ENCODE measurements at regions not wholly inside any gene's neighbourhood (a gene's known extent, or its start where the extent isn't known, plus 50 kb on each side); places are given as distances from the start of the nearest gene placed in this dataset.

DNA sequence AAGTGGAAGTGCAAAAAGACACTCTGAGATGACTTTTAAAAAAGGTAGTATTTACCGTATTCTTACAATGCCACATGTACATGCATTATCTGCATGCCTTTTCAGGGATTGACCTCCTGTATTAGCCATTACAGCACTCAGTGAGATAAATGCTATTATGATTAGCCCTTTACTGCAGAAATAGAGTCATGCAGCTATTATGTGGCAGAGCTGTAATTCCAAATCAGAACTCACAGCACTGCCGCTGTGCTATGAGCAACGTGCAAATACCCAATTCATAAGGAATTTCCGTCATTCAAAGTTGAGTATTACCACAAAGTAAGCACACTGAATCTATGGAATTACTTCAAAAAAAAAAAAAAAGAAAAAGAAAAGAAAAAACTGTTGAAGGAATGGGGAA lies 92.1 kb upstream of the SMAD1 start:
- no peaks in the 10 kb centered on the region for H3K36me3 ChIP-seq
- WGBS, 5 donors: 48 to 75% (median 62%) methylated on average over 4 of the region's 4 CpGs

DNA sequence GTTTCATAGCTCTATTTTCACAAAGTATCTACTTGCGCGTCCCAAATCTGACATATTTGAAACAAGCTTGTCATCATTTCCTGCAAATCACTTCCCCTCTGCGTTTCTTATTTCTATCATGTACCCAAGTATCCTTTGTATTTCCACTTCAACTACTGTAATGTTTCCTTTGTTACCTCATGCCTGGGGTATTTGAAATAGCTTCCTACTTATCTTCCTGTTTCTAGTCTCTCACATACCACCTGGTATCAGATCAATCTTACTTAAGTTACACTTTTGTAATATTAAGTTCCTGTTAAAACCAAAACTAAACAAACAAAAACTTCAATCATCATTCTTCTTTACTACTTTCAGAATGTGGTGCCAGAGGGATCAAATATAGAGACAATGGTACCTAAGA lies 93.6 kb upstream of the SMAD1 start:
- Histone ChIP-seq H3K27ac (no peak overlapping the region), H3K4me3 (no peak overlapping the region), H3K27me3 (no peaks in the 10 kb centered on the region), H3K4me1 (no peaks in the 10 kb centered on the region), H3K9me3 (no peaks in the 10 kb centered on the region), H3K36me3 (no peaks in the 10 kb centered on the region)
- DNase-seq: no peak
- no peak for TF ChIP-seq EP300 (IDR thresholded peaks at IDR 0.05)
- no peak for TF ChIP-seq POLR2AphosphoS5 (IDR thresholded peaks at IDR 0.05)
- TF ChIP-seq, protein P1, sequence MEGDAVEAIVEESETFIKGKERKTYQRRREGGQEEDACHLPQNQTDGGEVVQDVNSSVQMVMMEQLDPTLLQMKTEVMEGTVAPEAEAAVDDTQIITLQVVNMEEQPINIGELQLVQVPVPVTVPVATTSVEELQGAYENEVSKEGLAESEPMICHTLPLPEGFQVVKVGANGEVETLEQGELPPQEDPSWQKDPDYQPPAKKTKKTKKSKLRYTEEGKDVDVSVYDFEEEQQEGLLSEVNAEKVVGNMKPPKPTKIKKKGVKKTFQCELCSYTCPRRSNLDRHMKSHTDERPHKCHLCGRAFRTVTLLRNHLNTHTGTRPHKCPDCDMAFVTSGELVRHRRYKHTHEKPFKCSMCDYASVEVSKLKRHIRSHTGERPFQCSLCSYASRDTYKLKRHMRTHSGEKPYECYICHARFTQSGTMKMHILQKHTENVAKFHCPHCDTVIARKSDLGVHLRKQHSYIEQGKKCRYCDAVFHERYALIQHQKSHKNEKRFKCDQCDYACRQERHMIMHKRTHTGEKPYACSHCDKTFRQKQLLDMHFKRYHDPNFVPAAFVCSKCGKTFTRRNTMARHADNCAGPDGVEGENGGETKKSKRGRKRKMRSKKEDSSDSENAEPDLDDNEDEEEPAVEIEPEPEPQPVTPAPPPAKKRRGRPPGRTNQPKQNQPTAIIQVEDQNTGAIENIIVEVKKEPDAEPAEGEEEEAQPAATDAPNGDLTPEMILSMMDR (IDR thresholded peaks at IDR 0.05): no peak
- TF ChIP-seq POLR2A (IDR thresholded peaks at IDR 0.05): no peak
- intact Hi-C loops (cut with DNase I; ENCODE audit: low total_unique reads): no loop called here
- WGBS, 5 donors: 31 to 78% (median 55%) methylated on average over 3 of the region's 3 CpGs

More for the DNA sequence above, 92.1 kb upstream of the SMAD1 start:
- DNase-seq: no peak
- no peaks in the 10 kb centered on the region for H3K27me3 ChIP-seq
- H3K27ac ChIP-seq: no peak overlapping the region
- no peak overlapping the region for H3K4me3 ChIP-seq
- TF ChIP-seq POLR2AphosphoS5 (IDR thresholded peaks at IDR 0.05) (no peak), POLR2A (IDR thresholded peaks at IDR 0.05) (no peak)
- TF ChIP-seq, protein P1 (IDR thresholded peaks at IDR 0.05): no peak
- intact Hi-C loops (cut with DNase I; ENCODE audit: low total_unique reads): no loop called here
- H3K9me3 ChIP-seq: no peaks in the 10 kb centered on the region
- H3K4me1 ChIP-seq: no peaks in the 10 kb centered on the region

DNA sequence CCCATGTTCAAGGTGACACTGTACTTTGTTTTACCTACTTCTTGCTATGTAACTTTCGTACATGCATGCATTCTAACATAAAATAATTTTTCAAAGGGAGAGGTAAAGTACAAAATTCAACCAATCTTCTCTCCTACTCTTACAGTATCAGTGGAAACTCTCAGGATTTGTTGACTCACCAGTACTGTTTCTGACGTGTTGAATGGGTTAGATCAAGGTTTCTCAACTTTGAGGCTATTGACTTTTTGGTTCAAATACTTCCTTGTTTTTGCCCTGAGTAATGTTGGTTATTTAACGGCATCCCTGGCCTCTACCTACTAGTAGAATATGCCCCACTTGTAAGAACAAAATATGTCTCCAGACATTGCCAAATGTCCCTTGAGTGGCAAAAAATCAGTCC lies 94.6 kb upstream of the SMAD1 start:
- TF ChIP-seq, protein P1 (IDR thresholded peaks at IDR 0.05): no peak
- no peak for TF ChIP-seq POLR2AphosphoS5 (IDR thresholded peaks at IDR 0.05)
- TF ChIP-seq POLR2A (IDR thresholded peaks at IDR 0.05): no peak
- WGBS, 5 donors: 60 to 71% (median 65%) methylated on average over 3 of the region's 3 CpGs

DNA sequence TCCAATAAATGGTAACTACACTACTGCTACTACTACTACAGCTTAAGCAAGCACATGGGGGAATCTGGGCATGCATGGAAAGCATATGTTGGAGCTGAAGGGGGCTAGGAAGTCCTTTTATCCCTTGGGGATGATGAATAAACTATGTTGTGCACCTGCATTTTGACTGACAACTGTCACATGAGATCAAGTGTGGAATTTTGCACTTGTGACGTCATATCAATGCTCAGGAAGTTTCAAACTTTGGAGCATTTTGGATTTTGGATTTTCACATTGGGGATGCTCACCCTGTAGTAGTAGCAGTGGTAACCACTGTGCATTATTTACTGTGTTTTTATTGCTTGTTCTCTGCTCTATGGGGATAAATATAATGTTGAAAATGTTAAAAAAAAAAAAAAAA lies 100.5 kb upstream of the SMAD1 start:
- Histone ChIP-seq H3K36me3 (no peaks in the 10 kb centered on the region), H3K27ac (no peak overlapping the region), H3K27me3 (no peaks in the 10 kb centered on the region), H3K4me3 (no peak overlapping the region), H3K4me1 (no peaks in the 10 kb centered on the region), H3K9me3 (no peaks in the 10 kb centered on the region)
- intact Hi-C loops (cut with DNase I; ENCODE audit: low total_unique reads): no loop called here
- TF ChIP-seq, protein P1 (IDR thresholded peaks at IDR 0.05): no peak
- TF ChIP-seq POLR2A (IDR thresholded peaks at IDR 0.05): no peak
- DNase-seq: no peak
- WGBS, 5 donors: 78 to 95% (median 87%) methylated on average over 1 of the region's 1 CpG

More for the DNA sequence above, 94.6 kb upstream of the SMAD1 start:
- intact Hi-C loops (cut with DNase I; ENCODE audit: low total_unique reads): no loop called here
- no peak overlapping the region for H3K27ac ChIP-seq
- H3K27me3 ChIP-seq: no peaks in the 10 kb centered on the region
- H3K4me3 ChIP-seq: no peak overlapping the region
- no peak for DNase-seq
- H3K4me1 ChIP-seq: no peaks in the 10 kb centered on the region
- no peaks in the 10 kb centered on the region for H3K36me3 ChIP-seq
- no peaks in the 10 kb centered on the region for H3K9me3 ChIP-seq

DNA sequence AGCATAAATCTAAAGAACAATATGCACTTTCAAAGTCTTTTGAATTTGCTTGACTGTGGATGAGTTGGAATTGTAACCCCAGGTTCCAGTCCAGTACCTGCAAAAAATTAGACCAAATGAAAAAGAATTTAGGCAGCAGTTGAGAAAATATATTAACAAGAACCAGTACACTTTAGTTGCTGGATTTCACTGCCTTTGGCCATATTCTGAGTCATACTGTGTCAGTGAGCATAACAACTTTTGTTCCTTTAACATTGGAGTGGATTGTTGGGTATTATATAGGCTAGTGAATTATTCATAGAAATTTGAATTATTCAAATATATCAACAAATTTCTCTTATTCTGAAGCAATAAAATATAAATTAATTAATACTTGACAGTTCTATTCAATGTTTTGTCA lies 101.5 kb upstream of the SMAD1 start:
- no peaks in the 10 kb centered on the region for H3K9me3 ChIP-seq
- intact Hi-C loops (cut with DNase I; ENCODE audit: low total_unique reads): no loop called here
- TF ChIP-seq POLR2AphosphoS5 (IDR thresholded peaks at IDR 0.05) (no peak), EP300 (IDR thresholded peaks at IDR 0.05) (no peak), POLR2A (IDR thresholded peaks at IDR 0.05) (no peak)
- TF ChIP-seq, protein P1 (IDR thresholded peaks at IDR 0.05): no peak
- no peak overlapping the region for H3K4me3 ChIP-seq
- no peak for DNase-seq
- no peaks in the 10 kb centered on the region for H3K4me1 ChIP-seq
- H3K27ac ChIP-seq: no peak overlapping the region
- H3K36me3 ChIP-seq: no peaks in the 10 kb centered on the region
- H3K27me3 ChIP-seq: no peaks in the 10 kb centered on the region

Measured in stomach (tissue), 8 donors.